Kidney (tissue), 13 donors: ENCODE measurements at regions not wholly inside any gene's neighbourhood (a gene's known extent, or its start where the extent isn't known, plus 50 kb on each side); places are given as distances from the start of the nearest gene placed in this dataset.
"Not testable (repeated sequence)": the region's sequence is repeated elsewhere in the genome, so short reads cannot be mapped to it uniquely, and the experiment has no call there.

Source experiments
- DNase-seq, 5 donors: peaks; one replicate each; pipeline ENCODE4 v3.0.0-alpha.2; 2013 to 2020
- FAIRE-seq: peaks from 2 replicates; lab custom pipeline; 2012; peaks lifted over from hg19 to GRCh38; lab: Jason Lieb, UNC
- H3K27ac ChIP-seq, 2 donors: one replicate each; pipeline ENCODE4 v1.7.0; 2013; ENCODE audit warnings: low read depth in 2 of 2, low read length in 2 of 2, inconsistent platforms in 1 of 2
- H3K27me3 ChIP-seq: one replicate; pipeline ENCODE4 v1.7.1; 2013; ENCODE audit warnings: low read length, inconsistent platforms; ENCODE audit not compliant: control insufficient read depth, insufficient read depth
- H3K36me3 ChIP-seq, 3 donors: one replicate each; pipeline versions ENCODE4 v1.7.0 to v1.7.1; 2013; ENCODE audit warnings: low read length in 3 of 3, control low read depth in 1 of 3, inconsistent platforms in 1 of 3; ENCODE audit not compliant: insufficient read depth in 3 of 3, control insufficient read depth in 2 of 3
- H3K4me1 ChIP-seq, 3 donors: one replicate each; pipeline versions ENCODE4 v1.7.0 to v1.7.1; 2013; ENCODE audit warnings: low read length in 3 of 3, inconsistent platforms in 1 of 3, low read depth in 1 of 3; ENCODE audit not compliant: control insufficient read depth in 2 of 3, insufficient read depth in 2 of 3
- H3K4me3 ChIP-seq, 3 donors: one replicate each; pipeline versions ENCODE4 v1.7.0 to v1.8.1; 2013; ENCODE audit warnings: low read length in 3 of 3, control low read depth in 1 of 3, inconsistent platforms in 1 of 3
- H3K9ac ChIP-seq, 3 donors: one replicate each; pipeline versions ENCODE4 v1.7.0 to v1.7.1; 2013; ENCODE audit warnings: low read length in 3 of 3, control low read depth in 1 of 3, inconsistent platforms in 1 of 3
- H3K9me3 ChIP-seq, 3 donors: one replicate each; pipeline versions ENCODE4 v1.7.0 to v1.7.1; 2013; ENCODE audit warnings: low read length in 3 of 3, control low read depth in 1 of 3, inconsistent platforms in 1 of 3; ENCODE audit not compliant: control insufficient read depth in 2 of 3, insufficient read depth in 1 of 3
- intact Hi-C: fragments of 100-400 bp; cut with DNase I; formaldehyde crosslinking; loops from one replicate; pipeline ENCODE4 v1.11.1; 2022
- TF ChIP-seq, protein P1 (sequence below): IDR thresholded peaks from 3 replicates; pipeline ENCODE4 v1.5.1; 2012; ENCODE audit warnings: mild to moderate bottlenecking, moderate library complexity, borderline replicate concordance; ENCODE audit not compliant: insufficient read depth; ENCODE audit errors: extremely low read depth
- donor health status: control.
- donor health status: control.
- donor health status: control.
- donor health status: control.
- donor health status: control.
- donor health status: DM: yes; HTN: yes; CAD: no.
- donor health status: Normal renal cell carcinoma (clear cell type).

DNA sequence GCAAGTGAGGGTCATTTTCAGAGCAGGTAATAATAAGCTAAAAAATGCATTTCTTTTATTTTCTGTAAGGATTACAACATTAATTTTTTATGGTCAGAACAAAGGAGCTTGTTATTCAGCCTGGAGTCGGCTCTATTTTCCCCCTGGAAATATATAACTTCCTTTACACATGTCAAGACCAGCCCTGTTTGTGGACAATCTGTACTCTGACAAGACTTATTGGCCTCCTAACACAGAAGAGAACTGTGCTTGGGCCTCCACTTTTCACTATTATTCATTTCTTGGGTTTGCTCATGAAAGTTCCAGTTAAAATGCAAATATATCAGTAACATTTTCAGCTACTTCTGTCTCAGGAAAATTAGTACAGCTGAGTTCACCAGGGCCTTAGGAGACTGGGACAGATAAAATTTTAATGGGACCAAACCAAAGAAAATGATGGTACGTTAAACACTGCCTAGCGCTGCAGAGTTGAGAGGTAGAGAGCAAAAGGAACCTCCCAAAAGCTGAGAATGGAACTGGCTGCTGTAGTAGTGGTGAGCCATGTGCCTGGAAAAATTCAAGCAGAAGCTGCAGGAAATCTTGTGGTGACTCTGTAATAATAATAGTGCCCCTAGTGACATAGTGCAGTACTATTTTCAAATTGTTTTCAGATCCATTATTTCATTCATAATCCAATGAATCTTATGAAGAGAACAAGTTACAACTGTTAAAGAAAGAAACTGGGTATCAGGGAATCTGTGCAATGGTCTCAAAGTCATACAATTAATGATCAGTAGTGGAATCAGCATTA is 227.2 kb upstream of the KIAA1217 start:
- TF ChIP-seq, protein P1, sequence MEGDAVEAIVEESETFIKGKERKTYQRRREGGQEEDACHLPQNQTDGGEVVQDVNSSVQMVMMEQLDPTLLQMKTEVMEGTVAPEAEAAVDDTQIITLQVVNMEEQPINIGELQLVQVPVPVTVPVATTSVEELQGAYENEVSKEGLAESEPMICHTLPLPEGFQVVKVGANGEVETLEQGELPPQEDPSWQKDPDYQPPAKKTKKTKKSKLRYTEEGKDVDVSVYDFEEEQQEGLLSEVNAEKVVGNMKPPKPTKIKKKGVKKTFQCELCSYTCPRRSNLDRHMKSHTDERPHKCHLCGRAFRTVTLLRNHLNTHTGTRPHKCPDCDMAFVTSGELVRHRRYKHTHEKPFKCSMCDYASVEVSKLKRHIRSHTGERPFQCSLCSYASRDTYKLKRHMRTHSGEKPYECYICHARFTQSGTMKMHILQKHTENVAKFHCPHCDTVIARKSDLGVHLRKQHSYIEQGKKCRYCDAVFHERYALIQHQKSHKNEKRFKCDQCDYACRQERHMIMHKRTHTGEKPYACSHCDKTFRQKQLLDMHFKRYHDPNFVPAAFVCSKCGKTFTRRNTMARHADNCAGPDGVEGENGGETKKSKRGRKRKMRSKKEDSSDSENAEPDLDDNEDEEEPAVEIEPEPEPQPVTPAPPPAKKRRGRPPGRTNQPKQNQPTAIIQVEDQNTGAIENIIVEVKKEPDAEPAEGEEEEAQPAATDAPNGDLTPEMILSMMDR: no peak
- H3K9me3 ChIP-seq: no peaks in the 10 kb centered on the region
- intact Hi-C loops: no loop called here
- no peak overlapping the region for H3K27ac ChIP-seq
- H3K36me3 ChIP-seq: no peaks in the 10 kb centered on the region
- no peaks in the 10 kb centered on the region for H3K27me3 ChIP-seq
- FAIRE-seq: no peak
- DNase-seq: peak in 2 of 5 donors; percentile 49 to 69
- peaks cover 0 to 14% (median 0%) of the 10 kb centered on the region in 3 donors for H3K4me1 ChIP-seq
- no peak overlapping the region for H3K4me3 ChIP-seq
- no peak overlapping the region for H3K9ac ChIP-seq

DNA sequence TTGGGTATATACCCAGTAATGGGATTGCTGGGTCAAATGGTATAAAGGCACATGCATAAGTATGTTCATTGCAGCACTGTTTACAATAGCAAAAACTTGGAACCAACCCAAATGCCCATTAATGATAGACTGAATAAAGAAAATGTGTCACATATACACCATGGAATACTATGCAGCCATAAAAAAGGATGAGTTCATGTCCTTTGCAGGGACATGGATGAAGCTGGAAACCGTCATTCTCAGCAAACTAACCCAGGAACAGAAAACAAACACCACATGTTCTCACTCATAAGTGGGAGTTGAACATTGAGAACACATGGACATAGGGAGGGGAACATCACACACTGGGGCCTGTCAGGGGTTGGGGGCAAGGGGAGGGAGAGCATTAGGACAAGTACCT is 224.5 kb upstream of the KIAA1217 start:
- not testable (repeated sequence) for DNase-seq, FAIRE-seq, H3K27ac ChIP-seq

DNA sequence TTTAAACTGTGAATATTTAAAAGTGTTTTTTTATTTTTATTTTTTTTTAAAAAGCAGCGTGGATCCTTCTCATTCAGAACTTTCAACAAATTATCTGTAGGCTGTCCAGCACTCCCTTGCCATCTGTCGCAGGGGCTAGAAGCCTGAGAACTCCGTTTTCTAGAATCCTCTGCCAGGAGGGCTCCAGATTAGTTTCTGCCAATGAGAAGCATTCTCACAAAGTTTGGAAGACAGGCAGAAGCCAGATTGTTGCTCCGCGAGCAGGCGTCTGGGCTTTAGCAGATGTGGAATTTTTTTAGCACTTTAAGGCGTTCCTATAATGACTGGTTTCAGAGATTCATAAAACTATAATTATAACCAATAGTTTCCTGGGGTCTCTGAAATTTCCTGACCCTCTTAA is 220.9 kb upstream of the KIAA1217 start:
- H3K4me1 ChIP-seq: no peaks in the 10 kb centered on the region
- H3K27ac ChIP-seq: no peak overlapping the region
- H3K36me3 ChIP-seq: no peaks in the 10 kb centered on the region
- DNase-seq: peak in 1 of 5 donors; percentile 40
- no peaks in the 10 kb centered on the region for H3K9me3 ChIP-seq
- H3K9ac ChIP-seq: no peak overlapping the region
- TF ChIP-seq, protein P1: no peak
- no peak for FAIRE-seq
- intact Hi-C loops: no loop called here
- H3K27me3 ChIP-seq: no peaks in the 10 kb centered on the region
- no peak overlapping the region for H3K4me3 ChIP-seq

More for the DNA sequence above, 224.5 kb upstream of the KIAA1217 start:
- H3K4me3 ChIP-seq, intact Hi-C loops, H3K9ac ChIP-seq, H3K9me3 ChIP-seq, H3K36me3 ChIP-seq, H3K27me3 ChIP-seq, H3K4me1 ChIP-seq: not testable (repeated sequence)

DNA sequence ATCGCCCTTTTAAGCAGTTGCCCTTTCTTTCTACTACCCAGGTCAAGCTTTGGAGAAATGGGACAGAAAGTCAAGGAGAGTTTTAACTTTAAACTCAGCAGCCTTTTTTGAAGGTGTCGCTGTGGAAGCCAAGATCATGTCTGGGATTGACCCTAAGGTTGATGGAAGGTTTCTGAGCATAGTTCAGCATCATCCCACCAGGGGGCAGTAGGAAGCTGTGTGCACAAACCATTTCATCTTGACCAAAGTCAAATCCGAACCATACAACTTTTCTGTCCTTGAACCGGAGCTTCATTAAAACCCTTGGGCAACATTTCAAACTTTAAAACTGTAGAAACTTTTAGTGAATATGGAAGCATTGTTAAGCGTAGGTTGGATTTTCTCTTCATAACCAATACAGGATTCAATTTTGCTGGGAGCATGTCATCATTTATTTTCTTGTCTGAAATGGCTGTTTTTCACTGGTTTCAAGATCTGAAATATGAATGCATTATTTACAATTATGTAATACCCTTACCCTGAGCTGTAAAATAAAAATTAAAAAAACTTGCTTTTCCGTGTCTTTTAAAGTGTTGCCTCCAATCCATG is 214.4 kb upstream of the KIAA1217 start:
- FAIRE-seq (peak; percentile 66), DNase-seq (peak in 4 of 5 donors; percentile 70 to 89 (median 82))
- Histone ChIP-seq H3K9me3 (no peaks in the 10 kb centered on the region), H3K27ac (no peak overlapping the region), H3K4me3 (no peak overlapping the region), H3K4me1 (peaks cover 0 to 2% (median 0%) of the 10 kb centered on the region in 3 donors), H3K9ac (no peak overlapping the region), H3K27me3 (no peaks in the 10 kb centered on the region), H3K36me3 (no peaks in the 10 kb centered on the region)
- intact Hi-C loops: loop anchor here (5.0 to 10.0 kb wide), 3 partner anchors 193 to 370 kb away; no protein-coding TSS in a partner anchor
- TF ChIP-seq, protein P1: peak; percentile 89
